HUES6 (cell line): ENCODE measurements at regions not wholly inside any gene's neighbourhood (a gene's known extent, or its start where the extent isn't known, plus 50 kb on each side); places are given as distances from the start of the nearest gene placed in this dataset.

Experiments
- H3K27ac ChIP-seq: 2 replicates; pipeline ENCODE4 v1.7.0; 2013; ENCODE audit warnings: low read depth, mild to moderate bottlenecking, low read length, inconsistent platforms
- H3K27me3 ChIP-seq: 2 replicates; pipeline ENCODE4 v1.6.1; 2013; ENCODE audit warnings: low read length; ENCODE audit not compliant: control insufficient read depth, insufficient read depth
- H3K36me3 ChIP-seq: 2 replicates; pipeline ENCODE4 v1.6.1; 2013; ENCODE audit warnings: low read length; ENCODE audit not compliant: control insufficient read depth, insufficient read depth
- H3K4me1 ChIP-seq: 2 replicates; pipeline ENCODE4 v1.6.1; 2013; ENCODE audit warnings: low read length; ENCODE audit not compliant: control insufficient read depth, insufficient read depth
- H3K4me3 ChIP-seq: 2 replicates; pipeline ENCODE4 v1.5.1; 2013; ENCODE audit warnings: low read depth, low read length
- H3K9ac ChIP-seq: one replicate; pipeline ENCODE4 v1.6.1; 2013; ENCODE audit warnings: mild to moderate bottlenecking, low read length
- H3K9me3 ChIP-seq: 2 replicates; pipeline ENCODE4 v1.6.1; 2013; ENCODE audit warnings: low read depth, low read length; ENCODE audit not compliant: control insufficient read depth, insufficient read depth

GRCh38 chr1:22281521-22282363, 138.8 kb upstream of the WNT4 start:
- no peak overlapping the region for H3K9ac ChIP-seq
- H3K27ac ChIP-seq = no peak overlapping the region
- no peaks in the 10 kb centered on the region for H3K27me3 ChIP-seq
- H3K4me3 ChIP-seq = no peak overlapping the region
- H3K4me1 ChIP-seq = no peaks in the 10 kb centered on the region
- H3K36me3 ChIP-seq = no peaks in the 10 kb centered on the region
- H3K9me3 ChIP-seq = 0 out of 2 replicates have a peak, but pooled peaks cover 5% of the 10 kb centered on the region

- Histone ChIP-seq H3K27ac (no peak overlapping the region), H3K9me3 (0 out of 2 replicates have a peak, but pooled peaks cover 5% of the 10 kb centered on the region), H3K36me3 (no peaks in the 10 kb centered on the region), H3K27me3 (no peaks in the 10 kb centered on the region), H3K9ac (no peak overlapping the region), H3K4me3 (no peak overlapping the region), H3K4me1 (no peaks in the 10 kb centered on the region)
Observed at GRCh38 chr1:22282364-22282995, 139.6 kb upstream of the WNT4 start.

GRCh38 chr1:22283596-22283995, 140.7 kb upstream of the WNT4 start:
- Histone ChIP-seq H3K27ac (no peak overlapping the region), H3K9me3 (0 out of 2 replicates have a peak, but pooled peaks cover 5% of the 10 kb centered on the region), H3K36me3 (no peaks in the 10 kb centered on the region), H3K4me3 (no peak overlapping the region), H3K27me3 (no peaks in the 10 kb centered on the region), H3K9ac (no peak overlapping the region), H3K4me1 (peaks cover 4% of the 10 kb centered on the region; the same call in 1 of the 2 replicates)

GRCh38 chr1:22284236-22284635, 141.3 kb upstream of the WNT4 start:
- H3K27me3 ChIP-seq = no peaks in the 10 kb centered on the region

GRCh38 chr1:22284906-22285548, 142.1 kb upstream of the WNT4 start:
- Histone ChIP-seq H3K4me3 (no peak overlapping the region), H3K27ac (no peak overlapping the region), H3K9me3 (0 out of 2 replicates have a peak, but pooled peaks cover 4% of the 10 kb centered on the region), H3K9ac (no peak overlapping the region), H3K27me3 (no peaks in the 10 kb centered on the region), H3K4me1 (peaks cover 4% of the 10 kb centered on the region; the same call in 1 of the 2 replicates), H3K36me3 (no peaks in the 10 kb centered on the region)

More at GRCh38 chr1:22284236-22284635, 141.3 kb upstream of the WNT4 start:
- Histone ChIP-seq H3K9ac (no peak overlapping the region), H3K36me3 (no peaks in the 10 kb centered on the region), H3K4me1 (peaks cover 4% of the 10 kb centered on the region; the same call in 1 of the 2 replicates), H3K4me3 (no peak overlapping the region), H3K9me3 (0 out of 2 replicates have a peak, but pooled peaks cover 5% of the 10 kb centered on the region), H3K27ac (no peak overlapping the region)

- no peaks in the 10 kb centered on the region for H3K36me3 ChIP-seq
- H3K27me3 ChIP-seq = no peaks in the 10 kb centered on the region
- H3K9me3 ChIP-seq = no peaks in the 10 kb centered on the region
Observed at GRCh38 chr1:22285549-22286396, 142.9 kb upstream of the WNT4 start.

GRCh38 chr1:22286491-22286890, 143.6 kb upstream of the WNT4 start:
- Histone ChIP-seq H3K4me1 (peaks cover 4% of the 10 kb centered on the region; the same call in 1 of the 2 replicates), H3K4me3 (no peak overlapping the region), H3K9me3 (no peaks in the 10 kb centered on the region)

More at GRCh38 chr1:22285549-22286396, 142.9 kb upstream of the WNT4 start:
- Histone ChIP-seq H3K9ac (no peak overlapping the region), H3K4me1 (peaks cover 4% of the 10 kb centered on the region; the same call in 1 of the 2 replicates), H3K27ac (no peak overlapping the region), H3K4me3 (no peak overlapping the region)

GRCh38 chr1:22287273-22287672, 144.4 kb upstream of the WNT4 start:
- no peak overlapping the region for H3K4me3 ChIP-seq

More at GRCh38 chr1:22286491-22286890, 143.6 kb upstream of the WNT4 start:
- H3K27me3 ChIP-seq = no peaks in the 10 kb centered on the region
- no peak overlapping the region for H3K9ac ChIP-seq
- H3K27ac ChIP-seq = no peak overlapping the region
- H3K36me3 ChIP-seq = no peaks in the 10 kb centered on the region

GRCh38 chr1:22287946-22288520, 145.1 kb upstream of the WNT4 start:
- Histone ChIP-seq H3K9ac (no peak overlapping the region), H3K9me3 (no peaks in the 10 kb centered on the region), H3K4me1 (peaks cover 4% of the 10 kb centered on the region; the same call in 1 of the 2 replicates), H3K36me3 (no peaks in the 10 kb centered on the region), H3K4me3 (no peak overlapping the region), H3K27ac (no peak overlapping the region), H3K27me3 (no peaks in the 10 kb centered on the region)

More at GRCh38 chr1:22287273-22287672, 144.4 kb upstream of the WNT4 start:
- H3K9me3 ChIP-seq = no peaks in the 10 kb centered on the region
- peaks cover 4% of the 10 kb centered on the region; the same call in 1 of the 2 replicates for H3K4me1 ChIP-seq
- no peaks in the 10 kb centered on the region for H3K36me3 ChIP-seq
- no peak overlapping the region for H3K9ac ChIP-seq
- H3K27me3 ChIP-seq = no peaks in the 10 kb centered on the region
- no peak overlapping the region for H3K27ac ChIP-seq
